ENCODE measurements at regions not wholly inside any gene's neighbourhood (a gene's known extent, or its start where the extent isn't known, plus 50 kb on each side); places are given as distances from the start of the nearest gene placed in this dataset.

DNA sequence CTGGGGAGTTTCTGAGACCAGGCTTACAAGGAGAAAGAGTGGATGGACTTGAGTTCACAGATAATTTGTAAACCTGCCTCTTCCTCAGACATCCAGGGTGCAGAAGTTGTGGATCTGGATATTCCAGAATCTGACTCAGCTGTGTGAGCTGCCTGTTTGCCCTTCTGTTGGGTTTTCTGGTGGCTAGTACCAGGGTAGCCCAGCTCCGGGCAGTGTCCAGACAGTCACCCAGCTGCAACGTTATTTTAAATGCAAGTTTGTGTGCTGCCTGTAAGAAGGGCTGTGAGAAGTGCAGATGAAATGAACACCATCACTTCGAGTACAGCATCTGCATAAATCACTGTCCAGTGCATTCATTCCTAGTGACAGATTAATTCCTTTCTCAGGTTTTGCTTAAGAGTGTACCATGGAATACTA is 1053.0 kb downstream of the TUSC7 start:
- DNase-seq: no peak
- H4K20me1 ChIP-seq (ENCODE audit: insufficient read depth): no peaks in the 10 kb centered on the region
- H3F3A ChIP-seq (ENCODE audit: insufficient read depth, low read depth): no peaks in the 10 kb centered on the region
- no peak overlapping the region for H3K4me2 ChIP-seq
- ChIA-PET POLR2A (ENCODE audit: unreplicated experiment) (no interaction called here), CTCF (no interaction called here)
- H3K79me2 ChIP-seq (ENCODE audit: low read depth): no peaks in the 10 kb centered on the region
- H3K4me1 ChIP-seq (replicated peaks; ENCODE audit: insufficient read depth): no peaks in the 10 kb centered on the region
- H3K4me3 ChIP-seq: no peak overlapping the region
- no peak overlapping the region for H2AFZ ChIP-seq
- H3K9me3 ChIP-seq (ENCODE audit: insufficient read depth, low read depth): no peaks in the 10 kb centered on the region; the same call in 1 of the 2 replicates
- no peak for TF ChIP-seq EZH2 (IDR thresholded peaks at IDR 0.05; ENCODE audit: low read depth)
- TF ChIP-seq, protein P1, sequence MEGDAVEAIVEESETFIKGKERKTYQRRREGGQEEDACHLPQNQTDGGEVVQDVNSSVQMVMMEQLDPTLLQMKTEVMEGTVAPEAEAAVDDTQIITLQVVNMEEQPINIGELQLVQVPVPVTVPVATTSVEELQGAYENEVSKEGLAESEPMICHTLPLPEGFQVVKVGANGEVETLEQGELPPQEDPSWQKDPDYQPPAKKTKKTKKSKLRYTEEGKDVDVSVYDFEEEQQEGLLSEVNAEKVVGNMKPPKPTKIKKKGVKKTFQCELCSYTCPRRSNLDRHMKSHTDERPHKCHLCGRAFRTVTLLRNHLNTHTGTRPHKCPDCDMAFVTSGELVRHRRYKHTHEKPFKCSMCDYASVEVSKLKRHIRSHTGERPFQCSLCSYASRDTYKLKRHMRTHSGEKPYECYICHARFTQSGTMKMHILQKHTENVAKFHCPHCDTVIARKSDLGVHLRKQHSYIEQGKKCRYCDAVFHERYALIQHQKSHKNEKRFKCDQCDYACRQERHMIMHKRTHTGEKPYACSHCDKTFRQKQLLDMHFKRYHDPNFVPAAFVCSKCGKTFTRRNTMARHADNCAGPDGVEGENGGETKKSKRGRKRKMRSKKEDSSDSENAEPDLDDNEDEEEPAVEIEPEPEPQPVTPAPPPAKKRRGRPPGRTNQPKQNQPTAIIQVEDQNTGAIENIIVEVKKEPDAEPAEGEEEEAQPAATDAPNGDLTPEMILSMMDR (conservative IDR thresholded peaks at IDR 0.05): no peak
- BruUV-seq (replicated peaks): no TSS peak
- no peaks in the 10 kb centered on the region for H3K36me3 ChIP-seq (ENCODE audit: low read depth)
- H3K27me3 ChIP-seq (ENCODE audit: insufficient read depth, low read depth): no peaks in the 10 kb centered on the region
- H3K27ac ChIP-seq: no peak overlapping the region
- intact Hi-C loops (cut with micrococcal nuclease; ENCODE audit: unreplicated experiment): no loop called here
- H3K9me2 ChIP-seq (ENCODE audit: insufficient read depth): no peaks in the 10 kb centered on the region

DNA sequence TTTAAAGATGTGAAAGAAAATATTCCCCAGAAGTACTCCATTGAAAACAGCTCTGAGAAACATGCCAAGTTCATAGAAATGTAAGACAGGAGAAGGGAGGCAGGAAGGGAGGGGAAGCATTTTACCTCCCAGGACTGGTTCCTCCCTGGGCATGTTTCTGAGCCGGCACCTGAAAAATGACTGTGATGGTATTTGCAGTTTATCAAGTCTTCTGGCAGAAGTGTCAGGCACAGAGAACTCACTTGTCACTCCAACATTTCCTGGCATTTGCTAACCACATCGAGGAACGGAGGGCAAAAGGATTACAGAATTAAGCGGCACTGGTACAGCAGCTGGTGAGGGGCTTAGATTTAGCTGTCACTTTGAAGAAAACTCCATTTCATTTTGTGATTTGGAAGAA is 1054.0 kb downstream of the TUSC7 start:
- Histone ChIP-seq H3K9me2 (ENCODE audit: insufficient read depth) (no peaks in the 10 kb centered on the region), H3K79me2 (ENCODE audit: low read depth) (no peaks in the 10 kb centered on the region), H3K27me3 (ENCODE audit: insufficient read depth, low read depth) (no peaks in the 10 kb centered on the region), H3K9me3 (ENCODE audit: insufficient read depth, low read depth) (no peaks in the 10 kb centered on the region; the same call in 1 of the 2 replicates), H3K4me2 (no peak overlapping the region), H3F3A (ENCODE audit: insufficient read depth, low read depth) (no peaks in the 10 kb centered on the region), H3K4me1 (replicated peaks; ENCODE audit: insufficient read depth) (no peaks in the 10 kb centered on the region), H4K20me1 (ENCODE audit: insufficient read depth) (no peaks in the 10 kb centered on the region), H3K4me3 (no peak overlapping the region), H3K27ac (no peak overlapping the region), H3K36me3 (ENCODE audit: low read depth) (no peaks in the 10 kb centered on the region), H2AFZ (no peak overlapping the region)
- POLR2A ChIA-PET (ENCODE audit: unreplicated experiment): no interaction called here
- intact Hi-C loops (cut with micrococcal nuclease; ENCODE audit: unreplicated experiment): no loop called here
- no peak for DNase-seq
- TF ChIP-seq, protein P1 (conservative IDR thresholded peaks at IDR 0.05): no peak
- no peak for TF ChIP-seq EZH2 (IDR thresholded peaks at IDR 0.05; ENCODE audit: low read depth)
- no TSS peak for BruUV-seq (replicated peaks)
- CTCF ChIA-PET: no interaction called here

DNA sequence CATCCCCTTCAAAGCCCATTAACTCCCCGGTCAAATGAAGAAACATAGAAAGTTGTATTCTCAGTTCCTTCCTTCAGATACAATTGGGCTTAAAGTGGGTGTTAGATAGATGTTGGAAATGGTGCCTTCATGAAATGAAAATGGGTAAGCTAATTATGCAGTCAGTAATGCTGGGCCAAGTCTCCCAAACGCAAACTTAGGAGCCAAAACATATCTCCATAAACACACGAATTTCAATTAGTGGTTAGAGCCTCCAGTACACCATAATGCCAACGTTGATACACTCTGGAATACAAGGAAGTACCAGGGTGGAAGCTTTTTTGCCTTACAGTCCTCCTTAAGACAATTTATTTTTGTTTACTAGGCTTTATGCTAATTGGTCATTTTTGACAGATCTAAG is 1059.0 kb downstream of the TUSC7 start:
- no TSS peak for BruUV-seq (replicated peaks)
- ChIA-PET POLR2A (ENCODE audit: unreplicated experiment) (no interaction called here), CTCF (no interaction called here)
- Histone ChIP-seq H3K27ac (no peak overlapping the region), H3K9me2 (ENCODE audit: insufficient read depth) (no peaks in the 10 kb centered on the region), H3K36me3 (ENCODE audit: low read depth) (no peaks in the 10 kb centered on the region), H3K79me2 (ENCODE audit: low read depth) (no peaks in the 10 kb centered on the region), H4K20me1 (ENCODE audit: insufficient read depth) (no peaks in the 10 kb centered on the region), H2AFZ (no peak overlapping the region), H3F3A (ENCODE audit: insufficient read depth, low read depth) (no peaks in the 10 kb centered on the region), H3K27me3 (ENCODE audit: insufficient read depth, low read depth) (no peaks in the 10 kb centered on the region), H3K4me2 (no peak overlapping the region), H3K4me1 (replicated peaks; ENCODE audit: insufficient read depth) (no peaks in the 10 kb centered on the region), H3K9me3 (ENCODE audit: insufficient read depth, low read depth) (no peaks in the 10 kb centered on the region; the same call in 1 of the 2 replicates), H3K4me3 (no peak overlapping the region)
- TF ChIP-seq EZH2 (IDR thresholded peaks at IDR 0.05; ENCODE audit: low read depth): no peak
- TF ChIP-seq, protein P1 (conservative IDR thresholded peaks at IDR 0.05): no peak
- intact Hi-C loops (cut with micrococcal nuclease; ENCODE audit: unreplicated experiment): no loop called here
- no peak for DNase-seq

All from PC-9 (cell line).